SHP77 (cell line): ENCODE measurements at regions not wholly inside any gene's neighbourhood (a gene's known extent, or its start where the extent isn't known, plus 50 kb on each side); places are given as distances from the start of the nearest gene placed in this dataset.

Experiments used
- DNase-seq, 2 experiments: peaks; one replicate each; lab custom pipeline; 2025; lab: John Stamatoyannopoulos, UW

- no peak for DNase-seq
These were observed 69.6 kb upstream of the GGTA1 start for GRCh38 chr9:121569266-121569648.

GRCh38 chr9:121572581-121572980, 72.9 kb upstream of the GGTA1 start:
- no peak for DNase-seq

- no peak for DNase-seq
These were observed 74.3 kb upstream of the GGTA1 start for GRCh38 chr9:121573717-121574485.

- DNase-seq = no peak
These were observed 75.3 kb upstream of the GGTA1 start for GRCh38 chr9:121574774-121575519.

- no peak for DNase-seq
These were observed 75.0 kb upstream of the DAB2IP start for GRCh38 chr9:121576281-121577075.

GRCh38 chr9:121577166-121577565, 74.3 kb upstream of the DAB2IP start:
- DNase-seq = no peak

GRCh38 chr9:121577572-121577971, 73.9 kb upstream of the DAB2IP start:
- no peak for DNase-seq

GRCh38 chr9:121581786-121582600, 69.4 kb upstream of the DAB2IP start:
- no peak for DNase-seq

- DNase-seq = no peak
These were observed 68.8 kb upstream of the DAB2IP start for GRCh38 chr9:121582641-121583040.

GRCh38 chr9:121584421-121584820, 67.0 kb upstream of the DAB2IP start:
- DNase-seq = no peak

- DNase-seq = no peak
These were observed 63.6 kb upstream of the DAB2IP start for GRCh38 chr9:121587863-121588262.

- DNase-seq = no peak
These were observed 61.4 kb upstream of the DAB2IP start for GRCh38 chr9:121589986-121590385.

- no peak for DNase-seq
These were observed 59.2 kb upstream of the DAB2IP start for GRCh38 chr9:121592265-121592664.

- DNase-seq = no peak
These were observed 58.4 kb upstream of the DAB2IP start for GRCh38 chr9:121593066-121593465.

GRCh38 chr9:121596515-121596914, 54.9 kb upstream of the DAB2IP start:
- DNase-seq = no peak

GRCh38 chr9:121597698-121598166, 53.7 kb upstream of the DAB2IP start:
- DNase-seq = no peak

GRCh38 chr9:121598167-121598964, 53.1 kb upstream of the DAB2IP start:
- no peak for DNase-seq

- DNase-seq = no peak
These were observed 52.2 kb upstream of the DAB2IP start for GRCh38 chr9:121598965-121599871.

GRCh38 chr9:121599872-121600585, 51.4 kb upstream of the DAB2IP start:
- no peak for DNase-seq
